ENCODE measurements at regions not wholly inside any gene's neighbourhood (a gene's known extent, or its start where the extent isn't known, plus 50 kb on each side); places are given as distances from the start of the nearest gene placed in this dataset.
"Not testable (repeated sequence)": the region's sequence is repeated elsewhere in the genome, so short reads cannot be mapped to it uniquely, and the experiment has no call there.

DNA sequence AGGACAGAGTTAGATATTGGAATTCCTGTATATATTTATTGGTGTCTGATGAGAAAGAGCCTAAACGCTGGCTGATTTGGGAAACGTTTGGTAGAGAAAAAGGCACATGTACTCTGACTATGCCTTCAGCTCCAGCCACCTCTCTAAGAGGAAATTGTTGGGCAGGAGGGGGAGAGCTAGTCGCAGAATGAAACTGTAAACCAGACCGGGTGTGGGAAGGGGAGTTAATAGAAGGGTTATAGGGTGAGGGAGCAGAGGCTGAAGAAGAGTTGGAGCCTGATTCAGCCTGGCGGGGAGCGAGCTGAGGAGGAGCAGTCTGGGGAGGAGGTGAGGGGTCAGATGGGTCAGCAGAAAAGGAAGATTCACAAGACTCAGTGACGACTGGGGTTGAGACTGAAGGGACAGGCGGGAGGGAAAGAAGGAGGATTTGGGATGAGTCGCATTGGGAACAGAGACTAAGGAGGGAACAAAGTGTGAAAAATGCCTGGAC lies 54.2 kb upstream of the RHOU start:
- DNase-seq = not testable (repeated sequence)

GRCh38 chr1:228683428-228683827 lies 51.9 kb upstream of the RHOU start:
- no peak for DNase-seq

DNA sequence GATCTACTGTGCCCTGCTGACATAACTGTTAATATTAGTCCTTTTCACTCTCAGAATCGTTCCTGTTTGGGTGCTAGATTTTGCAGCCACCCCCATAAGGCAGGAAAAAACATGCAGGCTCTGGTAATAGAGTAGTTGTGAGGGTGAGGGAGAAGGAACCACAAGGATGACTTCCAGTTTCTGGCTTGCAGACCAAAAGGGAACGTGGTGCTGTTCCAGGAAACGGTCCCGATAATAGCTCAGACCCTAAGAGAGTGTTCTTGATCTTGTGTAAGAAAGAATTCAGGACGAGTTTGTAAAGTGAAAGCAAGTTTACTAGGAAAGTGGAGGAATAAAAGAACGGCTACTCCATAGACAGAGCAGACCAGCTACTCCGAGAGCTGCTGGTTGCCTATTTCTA lies 50.7 kb upstream of the RHOU start:
- DNase-seq = no peak

DNA sequence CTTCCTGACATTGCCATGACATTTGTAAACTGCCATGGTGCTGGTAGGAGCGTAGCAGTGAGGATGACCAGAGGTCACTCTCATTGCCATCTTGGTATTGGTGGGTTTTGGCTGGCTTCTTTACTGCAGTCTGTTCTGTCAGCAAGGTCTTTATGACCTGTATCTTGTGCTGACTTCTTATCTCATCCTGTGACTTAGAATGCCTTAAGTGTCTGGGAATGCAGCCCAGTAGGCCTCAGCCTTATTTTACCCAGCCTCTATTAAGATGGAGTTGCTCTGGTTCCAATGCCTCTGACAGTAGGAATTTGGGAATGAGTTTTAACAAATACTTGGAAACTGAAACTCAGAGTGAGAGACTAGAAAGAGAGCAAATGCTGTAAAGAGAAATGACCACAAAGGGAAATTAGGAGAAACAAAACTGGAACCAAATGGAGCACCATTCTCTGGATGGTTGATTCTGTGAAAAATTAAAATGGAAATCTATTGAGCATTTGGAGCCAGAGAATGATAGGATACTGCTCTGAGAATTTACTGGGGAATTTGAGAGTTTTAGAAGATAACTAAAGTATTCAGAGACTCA lies 50.1 kb upstream of the RHOU start:
- DNase-seq = no peak

All from activated naive CD4-positive, alpha-beta T cell treated with anti-CD3 and anti-CD28 coated beads, Interleukin-2, amount 50 U/mL, for 16 hours (primary cell).